ENCODE measurements at regions not wholly inside any gene's neighbourhood (a gene's known extent, or its start where the extent isn't known, plus 50 kb on each side); places are given as distances from the start of the nearest gene placed in this dataset.
"Not testable (repeated sequence)": the region's sequence is repeated elsewhere in the genome, so short reads cannot be mapped to it uniquely, and the experiment has no call there.

GRCh38 chr4:9709724-9710123 is 71.7 kb upstream of the DRD5 start:
- Mint-ChIP-seq H3K4me3 (no peak overlapping the region), H3K27ac (no peak overlapping the region), H3K27me3 (ENCODE audit: low read depth, poor library complexity) (peaks cover 4% of the 10 kb centered on the region), H3K36me3 (ENCODE audit: low read depth) (no peaks in the 10 kb centered on the region), H3K9me3 (no peaks in the 10 kb centered on the region), H3K4me1 (no peaks in the 10 kb centered on the region)
- no peak for DNase-seq
- TF ChIP-seq CTCF (IDR thresholded peaks at IDR 0.05): no peak

DNA sequence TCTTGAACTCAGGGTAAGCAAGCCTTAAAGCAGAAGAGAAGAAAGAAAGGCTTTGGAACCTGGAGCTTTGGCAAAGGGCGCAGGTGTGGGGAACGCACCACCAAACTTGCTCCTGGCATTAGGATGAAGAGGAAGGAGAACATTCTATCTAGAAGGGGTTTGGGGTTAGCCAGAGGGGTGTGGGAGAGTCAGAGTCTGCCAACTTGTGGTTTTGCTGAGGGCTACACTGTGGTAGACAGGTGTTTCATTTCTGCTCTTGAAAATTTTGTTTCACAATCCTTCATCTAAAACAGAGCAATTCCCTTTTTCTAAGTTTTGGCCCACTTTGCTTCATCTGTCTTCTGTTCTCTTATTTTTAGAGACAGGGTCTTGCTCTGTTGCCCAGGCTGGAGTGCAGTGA is 66.2 kb upstream of the DRD5 start:
- peaks cover 12% of the 10 kb centered on the region for H3K27me3 Mint-ChIP-seq (ENCODE audit: low read depth, poor library complexity)
- H3K4me3 Mint-ChIP-seq; DNase-seq; H3K36me3 Mint-ChIP-seq (ENCODE audit: low read depth); H3K9me3 Mint-ChIP-seq; H3K4me1 Mint-ChIP-seq; H3K27ac Mint-ChIP-seq: not testable (repeated sequence)

- DNase-seq: no peak
- Mint-ChIP-seq H3K4me3 (no peak overlapping the region), H3K27me3 (ENCODE audit: low read depth, poor library complexity) (peaks cover 12% of the 10 kb centered on the region), H3K36me3 (ENCODE audit: low read depth) (no peaks in the 10 kb centered on the region), H3K27ac (no peak overlapping the region), H3K9me3 (no peaks in the 10 kb centered on the region), H3K4me1 (no peaks in the 10 kb centered on the region)
- no peak for TF ChIP-seq CTCF (IDR thresholded peaks at IDR 0.05)
Observed at GRCh38 chr4:9716093-9716492, 65.3 kb upstream of the DRD5 start.

DNA sequence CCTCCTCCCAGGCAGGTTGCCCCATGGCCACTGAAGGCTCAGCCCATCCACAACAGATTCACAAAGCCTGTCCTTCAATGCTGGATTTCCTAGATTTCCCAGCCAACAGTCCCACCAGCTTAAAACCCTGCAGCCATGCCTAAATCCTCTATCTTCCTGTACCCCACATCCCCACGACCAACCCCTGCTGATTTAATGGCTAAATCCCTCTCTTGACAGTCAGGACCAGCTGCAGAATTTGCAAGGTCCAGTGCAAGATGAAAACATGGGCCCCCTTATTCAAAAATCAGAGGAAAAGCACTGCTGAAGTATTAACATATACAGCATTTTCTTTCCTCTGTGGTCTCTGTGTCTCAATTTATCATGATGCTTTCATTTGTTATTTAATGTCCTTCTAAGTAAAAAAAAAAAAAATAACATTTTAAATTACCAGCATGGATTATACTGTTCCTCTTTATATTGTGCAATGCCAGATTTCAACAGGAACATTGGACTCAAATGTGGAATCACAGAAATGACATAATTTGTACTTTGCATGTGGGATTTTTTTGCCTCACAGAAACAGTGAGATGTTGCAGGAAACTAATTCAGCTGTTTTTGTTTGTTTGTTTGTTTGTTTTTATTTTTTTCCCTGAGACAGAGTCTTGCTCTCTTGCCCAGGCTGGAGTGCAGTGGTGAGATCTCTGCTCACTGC is 63.0 kb upstream of the DRD5 start:
- not testable (repeated sequence) for H3K36me3 Mint-ChIP-seq (ENCODE audit: low read depth)

GRCh38 chr4:9722131-9722530 is 59.3 kb upstream of the DRD5 start:
- not testable (repeated sequence) for H3K4me3 Mint-ChIP-seq; H3K4me1 Mint-ChIP-seq; H3K9me3 Mint-ChIP-seq; H3K27ac Mint-ChIP-seq; H3K36me3 Mint-ChIP-seq (ENCODE audit: low read depth); DNase-seq
- peaks cover 21% of the 10 kb centered on the region for H3K27me3 Mint-ChIP-seq (ENCODE audit: low read depth, poor library complexity)

More for the DNA sequence above, 63.0 kb upstream of the DRD5 start:
- H3K27me3 Mint-ChIP-seq (ENCODE audit: low read depth, poor library complexity): peaks cover 21% of the 10 kb centered on the region
- H3K4me1 Mint-ChIP-seq, DNase-seq, H3K4me3 Mint-ChIP-seq, H3K9me3 Mint-ChIP-seq, H3K27ac Mint-ChIP-seq: not testable (repeated sequence)

Measured in nephron progenitor cell (in vitro differentiated cells).